ENCODE measurements at regions not wholly inside any gene's neighbourhood (a gene's known extent, or its start where the extent isn't known, plus 50 kb on each side); places are given as distances from the start of the nearest gene placed in this dataset.

- TF ChIP-seq GATA2 (IDR thresholded peaks at IDR 0.05; ENCODE audit: low read depth, low read length) (no peak), GATA3 (IDR thresholded peaks at IDR 0.05; ENCODE audit: low read depth, low read length) (no peak)
These were observed 62.8 kb upstream of the CDH6 start for GRCh38 chr5:31130676-31131075.
